Vagina (tissue), 2 donors: ENCODE measurements at regions not wholly inside any gene's neighbourhood (a gene's known extent, or its start where the extent isn't known, plus 50 kb on each side); places are given as distances from the start of the nearest gene placed in this dataset.

ENCODE experiments used
- DNase-seq, 2 donors: peaks; one replicate each; pipeline ENCODE4 v3.0.0-alpha.2; 2017; ENCODE audit errors: extremely low spot score in 2 of 2
- H3K27ac ChIP-seq: fragments of 200-600 bp; sonication (generic); one replicate; pipeline ENCODE4 v1.5.1; 2019
- H3K27me3 ChIP-seq: fragments of 200-600 bp; sonication (generic); one replicate; pipeline ENCODE4 v1.5.1; 2019
- H3K36me3 ChIP-seq, 2 donors: fragments of 200-600 bp; sonication (generic); one replicate each; pipeline ENCODE4 v1.5.1; 2017 to 2019
- H3K4me1 ChIP-seq: fragments of 200-600 bp; sonication (generic); one replicate; pipeline ENCODE4 v1.5.1; 2019
- H3K4me3 ChIP-seq, 2 donors: fragments of 200-600 bp; sonication (generic); 1 replicate in 1 of 2; 2 replicates in 1 of 2; pipeline ENCODE4 v1.5.1; 2016 to 2019
- H3K9me3 ChIP-seq: fragments of 200-600 bp; sonication (generic); one replicate; pipeline ENCODE4 v1.5.1; 2019
- CTCF ChIP-seq, 3 experiments: fragments of 450-650 bp in 2 of 3; fragments of 200-600 bp in 1 of 3; sonication (generic) in 1 of 3; IDR thresholded peaks; one replicate each; pipeline ENCODE4 v1.5.1; 2017 to 2019; ENCODE audit warnings: antibody characterized with exemption in 3 of 3, mild to moderate bottlenecking in 2 of 3, moderate library complexity in 2 of 3
- POLR2A ChIP-seq, 2 donors: fragments of 450-650 bp; IDR thresholded peaks; one replicate each; pipeline ENCODE4 v1.6.1; 2017; ENCODE audit warnings: antibody characterized with exemption in 2 of 2, mild to moderate bottlenecking in 2 of 2, moderate library complexity in 2 of 2
- POLR2AphosphoS5 ChIP-seq, 2 donors: sonication (generic); formaldehyde crosslinking; IDR thresholded peaks; one replicate each; pipeline ENCODE4 v1.9.0; 2017; ENCODE audit warnings: antibody characterized with exemption in 2 of 2, mild to moderate bottlenecking in 2 of 2, low read depth in 1 of 2; ENCODE audit not compliant: insufficient read depth in 1 of 2
- intact Hi-C: fragments of 100-400 bp; cut with DNase I; formaldehyde crosslinking; loops from one replicate; pipeline ENCODE4 v1.15.1; 2023

- Histone ChIP-seq H3K4me1 (no peaks in the 10 kb centered on the region), H3K36me3 (no peaks in the 10 kb centered on the region), H3K27ac (no peak overlapping the region), H3K27me3 (no peaks in the 10 kb centered on the region), H3K4me3 (no peak overlapping the region), H3K9me3 (no peaks in the 10 kb centered on the region)
- TF ChIP-seq POLR2AphosphoS5 (IDR thresholded peaks at IDR 0.05; ENCODE audit: insufficient read depth in 1 of 2, low read depth in 1 of 2) (no peak), CTCF (IDR thresholded peaks at IDR 0.05) (no peak), POLR2A (IDR thresholded peaks at IDR 0.05) (no peak)
- no peak for DNase-seq
- intact Hi-C loops, result no loop called here
Observed at GRCh38 chr3:94433811-94434210, 370.9 kb downstream of the NSUN3 start.

GRCh38 chr3:94440767-94441493 is 378.1 kb downstream of the NSUN3 start:
- TF ChIP-seq POLR2AphosphoS5 (IDR thresholded peaks at IDR 0.05; ENCODE audit: insufficient read depth in 1 of 2, low read depth in 1 of 2) (no peak), CTCF (IDR thresholded peaks at IDR 0.05) (no peak), POLR2A (IDR thresholded peaks at IDR 0.05) (no peak)
- Histone ChIP-seq H3K36me3 (no peaks in the 10 kb centered on the region), H3K27me3 (no peaks in the 10 kb centered on the region), H3K4me3 (no peak overlapping the region), H3K4me1 (no peaks in the 10 kb centered on the region), H3K9me3 (no peaks in the 10 kb centered on the region), H3K27ac (no peak overlapping the region)
- intact Hi-C loops, result no loop called here
- DNase-seq, result no peak

GRCh38 chr3:94441494-94441847 is 378.6 kb downstream of the NSUN3 start:
- DNase-seq, result no peak
- TF ChIP-seq CTCF (IDR thresholded peaks at IDR 0.05) (no peak), POLR2AphosphoS5 (IDR thresholded peaks at IDR 0.05; ENCODE audit: insufficient read depth in 1 of 2, low read depth in 1 of 2) (no peak), POLR2A (IDR thresholded peaks at IDR 0.05) (no peak)
- Histone ChIP-seq H3K27me3 (no peaks in the 10 kb centered on the region), H3K27ac (no peak overlapping the region), H3K9me3 (no peaks in the 10 kb centered on the region), H3K4me3 (no peak overlapping the region), H3K36me3 (no peaks in the 10 kb centered on the region), H3K4me1 (no peaks in the 10 kb centered on the region)
- intact Hi-C loops, result no loop called here

GRCh38 chr3:94453864-94454263 is 391.0 kb downstream of the NSUN3 start:
- Histone ChIP-seq H3K27me3 (no peaks in the 10 kb centered on the region), H3K4me3 (no peak overlapping the region), H3K27ac (no peak overlapping the region), H3K36me3 (no peaks in the 10 kb centered on the region), H3K9me3 (no peaks in the 10 kb centered on the region), H3K4me1 (no peaks in the 10 kb centered on the region)
- no peak for DNase-seq
- intact Hi-C loops, result no loop called here
- TF ChIP-seq CTCF (IDR thresholded peaks at IDR 0.05), result no peak

GRCh38 chr3:94459167-94459566 is 396.3 kb downstream of the NSUN3 start:
- Histone ChIP-seq H3K4me3 (no peak overlapping the region), H3K4me1 (no peaks in the 10 kb centered on the region), H3K27ac (no peak overlapping the region), H3K36me3 (no peaks in the 10 kb centered on the region), H3K9me3 (no peaks in the 10 kb centered on the region), H3K27me3 (no peaks in the 10 kb centered on the region)
- no peak for TF ChIP-seq POLR2AphosphoS5 (IDR thresholded peaks at IDR 0.05; ENCODE audit: insufficient read depth in 1 of 2, low read depth in 1 of 2)
- no peak for DNase-seq
- intact Hi-C loops, result no loop called here
